Amniotic stem cell (primary cell): ENCODE measurements at regions not wholly inside any gene's neighbourhood (a gene's known extent, or its start where the extent isn't known, plus 50 kb on each side); places are given as distances from the start of the nearest gene placed in this dataset.

ENCODE experiments used
- DNase-seq: peaks from one replicate; lab custom pipeline; 2025; lab: John Stamatoyannopoulos, UW

DNA sequence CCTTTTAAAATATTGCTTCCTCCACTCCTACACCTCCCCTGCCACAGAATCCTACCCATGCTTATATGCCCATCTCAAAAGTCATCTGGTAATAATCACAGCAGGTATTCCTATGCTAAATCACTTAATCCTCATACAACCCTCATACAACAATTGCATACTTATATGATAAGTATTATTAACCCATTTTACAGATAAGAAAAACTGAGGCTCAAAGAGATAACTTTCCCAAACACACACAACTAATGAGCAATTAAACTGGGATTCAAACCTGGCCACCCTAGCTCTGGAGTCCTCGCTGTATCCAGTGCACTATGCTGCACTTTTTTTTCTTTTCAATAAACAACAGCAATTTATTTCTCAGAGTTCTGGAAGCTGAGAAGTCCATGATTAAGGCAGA, 99.8 kb upstream of the TSPAN5 start:
- no peak for DNase-seq

DNA sequence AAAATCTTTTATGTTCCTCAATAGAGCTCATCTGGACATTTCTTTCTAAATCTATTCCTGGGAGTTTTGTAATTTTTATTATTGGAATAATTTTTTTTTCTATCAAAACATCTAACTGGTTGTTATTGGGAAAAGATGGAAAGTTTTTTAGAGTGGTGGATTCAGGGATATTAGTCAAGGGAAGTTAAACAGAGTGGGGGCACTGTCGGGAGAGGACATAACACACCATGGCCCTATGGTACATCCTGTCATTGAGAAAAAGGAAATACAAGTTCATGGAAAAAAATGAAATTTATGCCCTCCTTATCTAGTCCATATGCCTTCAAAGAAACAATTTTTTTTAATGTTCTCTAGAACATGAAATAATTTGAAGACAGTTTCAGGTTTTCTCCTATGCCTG, 96.3 kb upstream of the TSPAN5 start:
- DNase-seq: no peak

DNA sequence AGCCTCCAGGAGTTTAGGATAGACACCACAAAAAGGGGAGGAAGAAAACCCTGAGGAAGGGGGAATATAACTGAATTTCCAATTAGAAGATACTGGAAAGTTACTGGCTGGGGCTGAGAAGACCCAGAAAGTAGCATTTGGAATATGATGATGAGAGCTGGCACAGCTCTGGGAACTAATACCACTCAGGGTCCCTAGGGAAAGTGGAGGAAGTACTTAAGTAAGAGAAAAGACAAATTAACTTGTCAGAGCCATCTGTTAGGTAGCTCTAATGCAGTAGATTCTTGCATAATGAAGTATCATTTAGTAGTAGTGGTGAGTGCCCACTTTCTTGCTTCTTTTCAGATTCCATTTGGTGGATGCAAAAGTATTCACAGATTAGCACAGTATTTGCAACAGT, 90.8 kb upstream of the TSPAN5 start:
- no peak for DNase-seq

DNA sequence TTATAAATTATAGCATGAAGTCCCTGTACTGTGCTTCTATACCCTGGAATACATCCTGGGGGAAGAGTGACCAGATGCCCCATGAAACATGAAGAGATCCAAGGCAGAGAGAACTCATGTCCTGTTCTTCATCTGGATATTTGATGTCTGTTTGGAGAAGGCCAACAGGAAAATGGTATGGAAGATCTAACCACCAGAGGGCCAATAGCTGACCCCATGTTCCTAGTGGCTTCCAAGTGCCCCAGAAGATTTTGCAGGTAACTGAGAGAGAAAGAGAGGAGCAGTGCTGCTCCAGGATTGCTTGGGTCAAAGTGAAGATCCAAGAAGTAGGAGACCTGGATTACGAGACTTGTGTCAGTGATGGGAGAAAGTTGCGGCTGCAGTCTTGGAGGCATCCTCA, 90.2 kb upstream of the TSPAN5 start:
- DNase-seq: no peak

DNA sequence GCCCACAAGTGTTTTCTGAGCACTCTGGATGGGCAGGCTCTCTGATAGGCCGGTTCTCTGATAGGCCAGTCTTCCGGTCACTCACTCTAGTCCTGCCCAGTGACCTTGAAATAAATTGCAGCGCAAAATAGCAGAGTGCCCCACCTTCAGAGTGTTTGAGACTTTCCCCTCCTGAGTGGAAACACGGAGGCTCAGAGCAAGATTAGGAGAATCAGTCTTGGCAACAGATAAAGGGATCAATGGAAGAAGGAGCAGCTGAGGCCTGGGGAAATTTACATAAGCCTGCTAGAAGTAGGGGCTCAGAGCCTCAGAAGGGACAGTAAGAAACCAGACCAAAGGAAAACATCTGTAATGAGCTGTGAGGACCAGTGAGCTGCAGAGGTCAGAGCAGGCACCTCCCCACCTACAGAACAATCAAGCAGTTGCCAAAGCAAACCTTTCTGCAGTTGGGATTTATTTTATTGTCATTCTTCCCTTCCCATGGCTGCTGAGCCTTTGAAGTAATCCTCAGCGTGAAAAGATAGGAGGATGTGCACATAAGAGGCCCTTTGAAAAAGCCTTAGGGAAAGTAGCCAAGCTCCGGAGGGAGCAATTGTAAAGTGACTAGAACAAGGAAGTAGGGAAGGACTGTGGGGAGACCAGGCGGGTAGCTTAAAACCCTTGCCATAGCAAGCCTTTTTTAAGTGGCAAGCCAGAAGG, 89.1 kb upstream of the TSPAN5 start:
- no peak for DNase-seq

DNA sequence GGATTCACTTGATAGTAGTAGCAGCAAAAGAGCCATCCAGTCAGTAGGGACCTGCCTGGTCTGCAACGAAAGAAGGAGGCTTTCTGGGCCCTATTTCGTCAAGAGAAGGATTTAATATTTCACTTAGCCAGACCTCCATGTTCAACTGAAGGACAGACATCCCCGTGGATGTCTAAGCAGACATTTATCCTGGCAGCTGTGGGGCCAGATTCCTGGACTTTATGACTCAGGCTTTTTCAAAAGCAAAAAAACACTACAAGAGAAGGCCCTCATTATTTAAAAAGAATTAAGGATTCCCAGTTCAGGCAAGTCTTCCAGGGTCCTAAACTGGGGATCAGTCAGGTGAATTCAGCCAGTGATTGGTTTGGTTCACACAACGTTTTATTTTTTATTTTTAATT, 88.5 kb upstream of the TSPAN5 start:
- no peak for DNase-seq

DNA sequence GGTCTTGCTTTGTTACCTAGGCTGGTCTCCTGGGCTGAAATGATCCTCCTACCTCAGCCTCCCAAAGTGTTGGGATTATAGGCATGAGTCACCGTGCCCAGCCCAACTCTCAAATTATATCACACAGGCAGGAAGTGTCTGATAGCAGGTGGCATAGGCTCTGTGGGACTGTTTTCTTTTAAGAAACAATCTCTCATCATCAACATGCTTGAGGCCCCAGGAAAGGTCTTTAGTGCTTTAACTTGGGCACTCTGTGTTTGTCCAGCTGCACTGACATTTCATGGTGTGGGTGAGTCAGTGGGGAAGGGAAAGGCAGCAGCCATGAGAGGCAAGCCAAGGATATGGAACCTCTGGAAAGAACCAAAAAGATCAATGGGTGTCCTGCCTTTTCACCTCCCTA, 88.1 kb upstream of the TSPAN5 start:
- no peak for DNase-seq

DNA sequence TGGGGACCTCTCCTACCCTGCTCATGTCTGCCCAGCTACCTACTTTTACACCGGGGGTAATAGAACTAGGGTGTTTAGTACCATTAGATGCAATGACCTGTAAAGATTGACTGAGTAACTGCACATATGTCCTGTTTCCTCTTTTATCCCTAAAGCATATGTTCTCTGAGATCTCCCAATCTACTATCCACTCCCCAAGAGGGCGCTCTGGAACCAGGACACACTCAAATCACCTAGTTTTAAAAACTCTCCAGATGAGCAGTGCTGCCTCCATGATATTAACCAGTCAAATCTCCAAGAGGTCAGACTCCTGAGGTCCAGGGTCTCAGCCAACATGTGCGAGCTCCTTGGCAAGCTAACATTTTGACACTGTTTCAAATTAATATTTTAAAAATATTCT, 87.0 kb upstream of the TSPAN5 start:
- DNase-seq: no peak

DNA sequence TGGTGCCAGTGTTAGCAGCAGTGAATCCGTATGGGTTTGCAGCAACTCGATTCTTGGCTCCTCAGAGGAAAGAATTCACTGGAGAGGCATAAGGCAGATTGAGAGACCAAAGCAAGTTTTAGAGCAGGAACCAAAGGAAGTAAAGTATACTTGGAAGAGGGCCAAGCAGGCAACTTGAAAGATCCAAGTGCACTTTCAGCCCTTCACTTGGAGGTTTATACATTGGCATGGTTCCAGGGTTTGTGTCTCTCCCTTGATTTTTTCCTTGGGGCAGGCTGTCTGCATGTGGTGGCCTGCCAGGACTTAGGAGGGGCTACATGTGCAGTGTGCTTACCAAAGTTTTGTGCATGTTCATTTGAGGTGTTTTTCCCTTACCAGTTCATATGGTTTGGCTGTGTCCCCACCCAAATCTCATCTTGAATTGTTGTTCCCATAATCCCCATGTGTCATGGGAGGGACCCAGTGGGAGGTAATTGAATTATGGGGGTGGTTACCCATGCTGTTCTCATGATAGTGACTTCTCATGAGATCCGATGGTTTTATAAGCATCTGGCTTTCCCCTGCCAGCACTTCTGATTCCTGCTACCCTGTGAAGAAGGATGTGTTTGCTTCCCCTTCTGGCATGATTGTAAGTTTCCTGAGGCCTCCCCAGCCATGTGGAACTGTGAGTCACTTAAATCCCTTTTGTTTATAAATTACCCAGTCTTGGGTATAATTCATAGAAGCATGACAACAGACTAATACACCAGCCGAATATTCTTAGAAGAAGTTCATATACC, 86.2 kb upstream of the TSPAN5 start:
- no peak for DNase-seq

DNA sequence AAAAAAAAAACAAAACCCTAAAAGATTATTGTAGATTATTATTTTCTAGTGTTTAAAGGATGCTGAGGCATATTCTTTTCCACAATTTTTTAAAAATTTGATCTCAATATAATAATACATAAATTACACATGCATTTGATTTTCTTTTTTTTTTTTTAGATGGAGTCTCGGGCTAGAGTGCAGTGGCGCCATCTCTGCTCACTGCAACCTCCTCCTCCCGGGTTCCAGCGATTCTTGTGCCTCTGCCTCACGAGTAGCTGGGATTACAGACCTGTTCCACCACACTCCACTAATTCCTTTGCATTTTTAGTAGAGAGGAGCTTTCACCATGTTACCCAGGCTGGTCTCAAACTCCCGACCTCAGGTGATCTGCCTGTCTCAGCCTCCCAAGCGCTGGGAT, 83.5 kb upstream of the TSPAN5 start:
- no peak for DNase-seq

DNA sequence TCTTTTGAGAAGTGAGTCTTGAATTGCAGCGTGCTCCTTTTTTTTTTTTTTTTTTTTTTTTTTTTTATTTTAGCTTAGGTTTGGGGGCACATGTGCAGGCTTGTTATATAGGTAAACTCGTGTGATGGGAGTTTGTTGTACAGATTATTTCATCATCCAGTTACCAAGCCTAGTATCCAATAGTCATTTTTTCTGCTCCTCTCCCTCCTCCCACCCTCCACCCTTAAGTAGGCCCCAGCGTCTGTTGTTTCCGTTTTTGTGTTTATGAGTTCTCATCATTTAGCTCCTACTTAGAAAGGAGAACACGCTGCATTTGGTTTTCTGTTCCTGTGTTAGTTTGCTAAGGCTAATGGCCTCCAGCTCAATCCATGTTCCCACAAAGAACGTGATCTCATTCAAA, 81.3 kb upstream of the TSPAN5 start:
- no peak for DNase-seq

DNA sequence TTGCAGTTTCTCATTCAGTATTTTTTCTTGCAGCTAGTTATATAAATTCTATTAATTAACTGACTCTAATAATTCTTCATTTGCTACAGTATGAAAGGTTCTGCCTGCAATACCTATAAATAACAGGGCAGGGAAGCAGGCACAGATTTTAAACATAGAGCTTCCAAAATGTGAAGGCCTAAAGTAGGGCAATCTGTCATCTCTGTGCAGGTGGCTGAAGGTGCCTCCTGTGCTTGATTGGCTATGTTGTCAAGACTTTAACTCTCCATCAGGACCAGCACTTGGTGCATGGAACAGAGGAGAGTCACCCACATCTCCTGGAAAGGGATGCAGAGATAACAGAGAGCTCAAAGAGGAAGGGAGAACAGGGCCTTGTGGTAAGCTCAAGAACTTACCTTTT, 75.2 kb upstream of the TSPAN5 start:
- DNase-seq: no peak

DNA sequence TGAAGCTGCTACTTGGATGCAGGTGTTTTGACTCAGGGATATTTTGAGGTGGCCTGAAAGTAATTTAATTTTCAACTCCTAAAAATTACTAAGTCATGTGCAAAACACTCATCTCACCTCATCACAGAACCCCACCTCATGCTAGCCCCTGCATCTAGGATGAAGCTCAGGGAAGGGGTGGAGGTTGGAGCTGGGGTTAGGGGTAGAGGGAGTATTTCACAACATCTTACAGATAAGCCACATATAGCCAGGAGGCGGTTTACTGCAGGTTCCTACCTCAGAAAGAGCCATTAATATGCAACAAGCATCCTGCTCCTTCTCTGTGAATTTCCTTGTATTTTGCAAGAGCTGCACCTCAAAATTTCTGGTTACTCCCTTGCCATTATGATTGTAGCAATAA, 70.5 kb upstream of the TSPAN5 start:
- no peak for DNase-seq

DNA sequence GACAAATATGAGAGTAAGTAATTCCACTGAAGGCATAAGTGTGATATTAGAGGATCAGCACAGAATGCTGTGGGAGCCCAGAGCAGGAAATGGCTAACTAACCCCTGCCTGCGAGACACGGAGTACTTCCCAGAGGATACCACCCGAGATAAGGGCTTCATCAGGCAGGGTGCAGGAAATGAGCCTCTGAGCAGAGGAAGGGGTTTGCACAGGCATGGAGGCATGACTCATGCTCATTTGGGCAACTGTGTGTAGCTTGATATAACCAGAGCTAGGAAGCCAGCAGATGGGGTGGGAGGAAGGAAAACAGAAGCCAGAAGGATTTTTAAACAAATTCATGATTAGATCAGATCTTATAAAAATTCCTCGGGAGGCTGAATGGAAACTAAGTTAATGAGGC, 70.0 kb upstream of the TSPAN5 start:
- peak; percentile 19 for DNase-seq

DNA sequence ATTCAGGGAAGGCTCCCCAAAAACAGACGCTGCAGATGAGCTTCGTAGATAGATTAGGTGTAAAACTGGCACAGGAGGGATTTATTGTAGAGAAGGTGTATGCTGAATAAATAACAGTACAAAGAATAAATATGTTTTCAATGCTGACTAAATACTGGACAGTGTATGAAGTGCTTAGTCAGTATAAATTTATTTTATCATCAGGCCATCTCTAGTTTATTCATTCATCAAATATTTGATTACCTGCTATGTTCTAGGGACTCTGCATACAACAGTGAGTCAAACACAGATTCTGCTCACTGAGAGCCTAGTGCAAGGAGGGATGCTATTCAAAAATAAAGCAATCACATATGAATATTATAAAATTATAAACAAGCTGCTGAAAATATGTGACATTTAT, 63.6 kb upstream of the TSPAN5 start:
- DNase-seq: no peak

DNA sequence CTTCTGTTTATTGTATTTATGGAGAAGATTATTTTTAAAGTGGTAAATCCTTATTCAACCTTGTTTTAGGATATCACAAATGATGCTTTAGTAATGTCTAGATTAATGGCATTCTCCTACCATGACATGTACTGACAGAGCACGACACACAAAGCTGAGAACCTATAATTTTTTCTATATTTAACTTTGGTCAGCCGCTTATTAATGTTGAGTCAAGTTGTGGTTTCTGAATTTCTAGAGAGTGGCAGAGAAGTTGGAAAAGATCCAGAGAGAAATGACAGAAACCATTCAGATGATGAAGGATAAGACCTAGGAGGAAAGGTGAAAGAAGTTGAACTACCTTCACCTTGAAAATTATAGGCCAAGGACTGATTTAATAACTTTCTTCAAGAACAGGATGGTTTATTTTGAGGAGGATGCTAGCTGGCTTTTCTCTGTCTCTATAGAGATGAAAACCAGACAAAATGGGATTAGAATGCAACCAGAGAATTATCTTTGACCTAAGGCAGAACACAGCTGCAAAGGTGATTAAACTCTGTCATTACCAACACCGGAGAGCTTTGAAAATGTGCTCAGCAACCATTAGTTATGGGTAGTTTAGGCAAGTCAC, 62.6 kb upstream of the TSPAN5 start:
- no peak for DNase-seq

DNA sequence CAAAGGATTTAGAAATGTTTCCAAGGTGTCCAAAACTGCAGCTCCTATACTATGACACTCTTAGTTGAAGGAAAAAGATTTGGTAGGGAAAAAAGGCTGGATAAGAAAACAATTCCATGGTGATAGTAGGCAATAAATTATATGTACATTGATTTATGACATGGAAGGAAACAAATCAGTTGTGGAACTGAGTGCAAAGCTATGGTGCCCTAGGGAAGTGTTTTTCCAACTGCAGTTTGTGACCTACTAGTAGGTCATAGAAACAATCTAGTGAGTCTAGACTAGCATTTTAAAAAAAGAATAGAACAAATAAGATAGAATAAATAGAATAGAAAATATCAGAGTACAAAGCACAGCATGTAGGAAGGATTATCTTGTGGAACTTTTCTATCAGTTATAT, 58.4 kb upstream of the TSPAN5 start:
- DNase-seq: no peak

DNA sequence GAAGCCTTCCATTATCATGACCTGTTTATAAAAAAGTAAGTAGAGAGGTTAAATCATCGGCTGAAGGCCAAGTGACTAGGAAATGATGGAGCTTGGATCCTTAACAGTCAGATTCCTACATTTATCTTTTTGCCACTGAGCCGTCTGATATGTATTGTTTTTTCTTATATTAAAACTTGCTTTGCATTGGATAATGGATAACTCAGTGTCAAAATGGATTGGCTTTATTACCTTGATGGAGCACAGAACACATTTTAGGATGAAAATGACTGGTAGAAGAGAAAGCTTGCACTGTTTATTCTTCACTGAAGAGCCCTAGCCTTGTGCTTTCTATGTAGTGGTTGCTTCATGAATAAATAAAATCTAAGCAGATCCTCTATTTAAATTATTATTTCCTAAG, 54.2 kb upstream of the TSPAN5 start:
- DNase-seq: no peak

DNA sequence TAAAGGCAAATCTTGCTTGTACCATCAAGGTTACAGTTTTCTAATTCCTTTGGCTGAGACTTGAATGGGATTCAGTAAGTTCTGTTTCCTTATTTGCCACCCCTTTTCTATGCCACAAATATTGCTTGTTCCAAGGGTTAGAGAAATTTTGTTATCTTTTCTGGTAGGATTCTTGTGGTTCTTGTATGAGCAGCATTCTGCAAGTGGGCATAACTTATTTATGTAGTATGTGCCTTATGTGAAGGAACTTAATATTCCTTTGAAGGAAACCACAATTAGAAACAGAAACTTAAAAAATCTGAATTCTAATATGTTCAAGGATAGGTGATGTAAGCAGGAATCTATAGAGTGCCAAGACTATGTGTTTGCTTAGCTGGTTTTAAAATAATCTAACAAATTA, 53.1 kb upstream of the TSPAN5 start:
- DNase-seq: no peak

DNA sequence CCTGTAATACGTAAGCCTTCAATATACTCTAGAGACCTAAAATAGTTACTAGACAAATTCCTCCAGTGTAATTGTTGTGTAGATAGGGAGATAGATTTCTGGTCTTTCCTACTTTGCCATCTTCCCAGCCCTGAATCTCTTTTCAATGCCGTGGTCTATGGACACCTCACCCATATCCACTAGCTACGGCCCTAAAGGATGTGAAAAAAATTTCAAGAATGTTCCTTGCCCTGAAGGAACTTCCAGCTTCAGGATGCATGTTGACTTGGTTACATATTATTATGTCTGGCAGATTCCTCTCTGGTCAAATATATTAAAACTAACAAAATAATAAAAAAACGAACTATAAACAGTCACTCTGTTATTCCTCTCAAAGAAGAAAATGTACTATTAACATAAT, 52.4 kb upstream of the TSPAN5 start:
- no peak for DNase-seq
